Breast epithelium (tissue), 4 donors: ENCODE measurements at regions not wholly inside any gene's neighbourhood (a gene's known extent, or its start where the extent isn't known, plus 50 kb on each side); places are given as distances from the start of the nearest gene placed in this dataset.

ENCODE experiments used
- DNase-seq, 2 donors: peaks; one replicate each; pipeline ENCODE4 v3.0.0-alpha.2; 2019; ENCODE audit warnings: low spot score in 2 of 2
- H3K27ac ChIP-seq, 2 donors: fragments of 200-600 bp; sonication (generic) in 1 of 2; one replicate each; pipeline ENCODE4 v1.5.1; 2016 to 2019; ENCODE audit warnings: mild to moderate bottlenecking in 1 of 2
- H3K27me3 ChIP-seq, 2 donors: fragments of 200-600 bp; sonication (generic) in 1 of 2; one replicate each; pipeline versions ENCODE4 v1.5.1 to v1.6.0; 2017 to 2019; ENCODE audit warnings: control low read depth in 1 of 2, mild to moderate bottlenecking in 1 of 2
- H3K36me3 ChIP-seq: fragments of 200-600 bp; one replicate; pipeline ENCODE4 v1.5.1; 2019
- H3K4me1 ChIP-seq, 2 donors: fragments of 200-600 bp; sonication (generic); one replicate each; pipeline ENCODE4 v1.5.1; 2016 to 2019; ENCODE audit warnings: control low read depth in 1 of 2
- H3K4me3 ChIP-seq, 3 donors: fragments of 200-600 bp; sonication (generic); 1 replicate in 2 of 3; 2 replicates in 1 of 3; pipeline ENCODE4 v1.5.1; 2016 to 2019; ENCODE audit warnings: mild to moderate bottlenecking in 3 of 3, moderate library complexity in 2 of 3
- H3K9me3 ChIP-seq, 2 donors: fragments of 200-600 bp; sonication (generic) in 1 of 2; one replicate each; pipeline ENCODE4 v1.5.1; 2016 to 2019; ENCODE audit warnings: control low read depth in 1 of 2
- CTCF ChIP-seq, 3 donors: fragments of 450-650 bp; IDR thresholded peaks; one replicate each; pipeline ENCODE4 v1.5.1; 2016 to 2017; ENCODE audit warnings: antibody characterized with exemption in 3 of 3, mild to moderate bottlenecking in 3 of 3, moderate library complexity in 3 of 3
- POLR2A ChIP-seq: fragments of 450-650 bp; IDR thresholded peaks from one replicate; pipeline ENCODE4 v1.6.1; 2016; ENCODE audit warnings: antibody characterized with exemption, mild to moderate bottlenecking, moderate library complexity
- POLR2AphosphoS5 ChIP-seq, 3 donors: sonication (generic); formaldehyde crosslinking; IDR thresholded peaks; one replicate each; pipeline ENCODE4 v1.6.1; 2017; ENCODE audit warnings: antibody characterized with exemption in 3 of 3
- intact Hi-C: fragments of 100-400 bp; cut with DNase I; formaldehyde crosslinking; loops from one replicate; pipeline ENCODE4 v1.15.1; 2023; ENCODE audit warnings: low total_unique reads

GRCh38 chr3:188067932-188068331 is 86.0 kb upstream of the LPP start:
- no peak overlapping the region for H3K4me3 ChIP-seq
- H3K27ac ChIP-seq: no peak overlapping the region
- TF ChIP-seq POLR2AphosphoS5 (IDR thresholded peaks at IDR 0.05): no peak
- no peak for TF ChIP-seq POLR2A
- no peak for TF ChIP-seq CTCF (IDR thresholded peaks at IDR 0.05)
- no peaks in the 10 kb centered on the region for H3K4me1 ChIP-seq
- DNase-seq: no peak
- H3K27me3 ChIP-seq: no peaks in the 10 kb centered on the region
- H3K36me3 ChIP-seq: no peaks in the 10 kb centered on the region
- intact Hi-C loops: no loop called here
- H3K9me3 ChIP-seq: no peaks in the 10 kb centered on the region

- no peak overlapping the region for H3K4me3 ChIP-seq
- TF ChIP-seq POLR2AphosphoS5 (IDR thresholded peaks at IDR 0.05) (no peak), CTCF (IDR thresholded peaks at IDR 0.05) (no peak), POLR2A (no peak)
- no peaks in the 10 kb centered on the region for H3K4me1 ChIP-seq
- H3K9me3 ChIP-seq: no peaks in the 10 kb centered on the region
- H3K27ac ChIP-seq: no peak overlapping the region
- intact Hi-C loops: no loop called here
- H3K27me3 ChIP-seq: no peaks in the 10 kb centered on the region
- H3K36me3 ChIP-seq: no peaks in the 10 kb centered on the region
- no peak for DNase-seq
Measured at GRCh38 chr3:188068342-188068741, 85.6 kb upstream of the LPP start.

GRCh38 chr3:188071636-188072035 is 82.3 kb upstream of the LPP start:
- Histone ChIP-seq H3K27me3 (no peaks in the 10 kb centered on the region), H3K9me3 (no peaks in the 10 kb centered on the region), H3K4me3 (no peak overlapping the region), H3K36me3 (no peaks in the 10 kb centered on the region), H3K4me1 (no peaks in the 10 kb centered on the region), H3K27ac (no peak overlapping the region)
- DNase-seq: no peak
- intact Hi-C loops: no loop called here
- TF ChIP-seq POLR2AphosphoS5 (IDR thresholded peaks at IDR 0.05): no peak
- no peak for TF ChIP-seq POLR2A
- no peak for TF ChIP-seq CTCF (IDR thresholded peaks at IDR 0.05)

GRCh38 chr3:188076176-188076575 is 77.8 kb upstream of the LPP start:
- H3K27ac ChIP-seq: peak overlapping the region in 1 of 2 donors; percentile 50
- no peaks in the 10 kb centered on the region for H3K9me3 ChIP-seq
- intact Hi-C loops: no loop called here
- no peak for DNase-seq
- H3K4me1 ChIP-seq: no peaks in the 10 kb centered on the region
- no peaks in the 10 kb centered on the region for H3K36me3 ChIP-seq
- H3K4me3 ChIP-seq: no peak overlapping the region
- no peak for TF ChIP-seq POLR2A
- TF ChIP-seq POLR2AphosphoS5 (IDR thresholded peaks at IDR 0.05): peak in 1 of 3 donors; percentile 76
- no peaks in the 10 kb centered on the region for H3K27me3 ChIP-seq

- no peaks in the 10 kb centered on the region for H3K4me1 ChIP-seq
- H3K27ac ChIP-seq: peak overlapping the region; percentile 29 to 53
- H3K9me3 ChIP-seq: no peaks in the 10 kb centered on the region
- intact Hi-C loops: no loop called here
- no peaks in the 10 kb centered on the region for H3K36me3 ChIP-seq
- DNase-seq: peak in 1 of 2 donors; percentile 23
- H3K4me3 ChIP-seq: no peak overlapping the region
- H3K27me3 ChIP-seq: no peaks in the 10 kb centered on the region
- TF ChIP-seq CTCF (IDR thresholded peaks at IDR 0.05) (no peak), POLR2AphosphoS5 (IDR thresholded peaks at IDR 0.05) (peak in 2 of 3 donors; percentile 73 to 93)
Measured at GRCh38 chr3:188077160-188077799, 76.7 kb upstream of the LPP start.

GRCh38 chr3:188080091-188080490 is 73.9 kb upstream of the LPP start:
- Histone ChIP-seq H3K36me3 (no peaks in the 10 kb centered on the region), H3K9me3 (no peaks in the 10 kb centered on the region), H3K27me3 (no peaks in the 10 kb centered on the region), H3K4me3 (no peak overlapping the region), H3K4me1 (no peaks in the 10 kb centered on the region), H3K27ac (no peak overlapping the region)
- TF ChIP-seq POLR2A (no peak), POLR2AphosphoS5 (IDR thresholded peaks at IDR 0.05) (no peak), CTCF (IDR thresholded peaks at IDR 0.05) (no peak)
- intact Hi-C loops: no loop called here
- no peak for DNase-seq
